ENCODE measurements at regions not wholly inside any gene's neighbourhood (a gene's known extent, or its start where the extent isn't known, plus 50 kb on each side); places are given as distances from the start of the nearest gene placed in this dataset.
A peak's percentile ranks its signal among the peaks of the same experiment; 100 is the strongest.

DNA sequence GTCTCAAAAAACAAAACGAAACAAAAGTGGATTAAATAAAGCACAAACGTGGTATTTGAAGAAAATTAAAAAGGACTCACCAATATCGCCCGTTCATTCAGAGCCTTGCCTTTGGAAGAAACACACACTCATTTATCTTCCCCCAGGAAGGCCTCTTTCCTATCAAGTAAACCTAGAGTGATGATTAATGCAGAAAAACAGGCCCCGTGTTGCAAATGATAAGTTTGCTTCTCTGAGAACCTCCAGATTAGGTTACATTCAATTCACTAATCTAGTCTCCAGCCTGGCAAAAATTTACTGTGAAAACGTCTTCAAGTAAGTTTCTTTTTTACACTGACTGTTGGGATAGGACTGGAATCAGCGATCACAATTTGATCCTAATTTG lies 78.0 kb upstream of the C1GALT1 start:
- ChIA-PET POLR2A (ENCODE audit: partially characterized antibody) (interaction anchor here (1.7 kb wide), 1 partner anchor 78 kb away, joined by 11 read pairs; the partner anchor contains the start of gene C1GALT1), CTCF (ENCODE audit: partially characterized antibody) (interaction anchor here (0.6 to 4.6 kb wide), 26 partner anchors 9 to 481 kb away, joined by 3 to 19 read pairs (median 6); partner anchors contain the start of gene C1GALT1)
- Histone ChIP-seq H3K79me1 (ENCODE audit: low read depth, low read length) (no peaks in the 10 kb centered on the region), H2BK5ac (ENCODE audit: low read depth, low read length) (no peak overlapping the region), H2BK12ac (ENCODE audit: low read depth, low read length) (peak overlapping the region; percentile 10; the same call in 1 of the 2 replicates), H3K23me2 (ENCODE audit: low read depth, low read length) (no peaks in the 10 kb centered on the region; the same call in 1 of the 2 replicates), H4K91ac (replicated peaks; ENCODE audit: insufficient read length, low read length) (no peak overlapping the region), H3K4me2 (ENCODE audit: insufficient read depth in 1 of 2, low read depth in 2 of 2, low read length in 2 of 2) (no peak overlapping the region), H3K27ac (ENCODE audit: low read depth, low read length) (no peak overlapping the region), H3K18ac (ENCODE audit: extremely low read depth, low read length) (peak overlapping the region; percentile 36; the same call in 1 of the 2 replicates), H3K36me3 (ENCODE audit: control insufficient read depth in 2 of 4, insufficient read depth in 4 of 4, low read length in 3 of 4) (no peaks in the 10 kb centered on the region), H3K56ac (replicated peaks; ENCODE audit: insufficient read length, low read depth, low read length) (no peak overlapping the region), H3K79me2 (ENCODE audit: control insufficient read depth in 1 of 2, insufficient read depth in 2 of 2, low read length in 2 of 2) (no peaks in the 10 kb centered on the region), H3K23ac (ENCODE audit: insufficient read length) (no peak overlapping the region), H3K4me3 (ENCODE audit: extremely low read depth in 1 of 4, insufficient read depth in 2 of 4, low read depth in 3 of 4, low read length in 4 of 4) (no peak overlapping the region), H3K9me3 (ENCODE audit: insufficient read depth in 2 of 2, low read depth in 1 of 2, low read length in 1 of 2) (peaks cover 0 to 5% of the 10 kb centered on the region in 2 experiments; a peak in 1 of 4 replicates), H4K8ac (ENCODE audit: extremely low read depth, insufficient read depth, low read length) (no peak overlapping the region), H3K4me1 (replicated peaks in 1 of 4; ENCODE audit: control insufficient read depth in 3 of 4, insufficient read depth in 4 of 4, low read length in 3 of 4) (peaks cover 13 to 20% (median 17%) of the 10 kb centered on the region in 4 experiments; a peak in 6 of 7 replicates), H2BK20ac (ENCODE audit: low read length) (no peak overlapping the region), H2BK120ac (replicated peaks; ENCODE audit: low read depth, low read length) (no peak overlapping the region), H4K20me1 (replicated peaks in 1 of 2; ENCODE audit: control insufficient read depth in 1 of 2, insufficient read depth in 2 of 2, low read length in 2 of 2) (no peaks in the 10 kb centered on the region), H4K5ac (ENCODE audit: insufficient read length, low read depth, low read length) (no peak overlapping the region), H2BK15ac (ENCODE audit: low read length) (0 out of 2 replicates have a peak overlapping the region, but pooled peaks have one; percentile 5), H3K9ac (replicated peaks in 1 of 4; ENCODE audit: extremely low read depth in 1 of 4, low read depth in 3 of 4, low read length in 3 of 4) (no peak overlapping the region), H3K14ac (ENCODE audit: insufficient read length) (no peak overlapping the region), H2AK5ac (ENCODE audit: low read depth, low read length) (no peak overlapping the region), H3K27me3 (replicated peaks in 1 of 4; ENCODE audit: control insufficient read depth in 3 of 4, extremely low read depth in 1 of 4, insufficient read depth in 3 of 4, low read length in 3 of 4) (no peaks in the 10 kb centered on the region), H2AFZ (ENCODE audit: low read length) (no peak overlapping the region), H3K4ac (replicated peaks; ENCODE audit: insufficient read length, low read depth, low read length) (no peak overlapping the region)
- TF ChIP-seq TCF12 (IDR thresholded peaks at IDR 0.05; ENCODE audit: low read depth, low read length) (no peak), CBX5 (IDR thresholded peaks at IDR 0.05; ENCODE audit: low read depth, low read length) (no peak)
- FAIRE-seq (no peak), DNase-seq (ENCODE audit: low read depth in 1 of 2, low spot score in 2 of 2) (no peak)
- WGBS, 2 experiments (ENCODE audit: extremely low coverage in 1 of 2, insufficient coverage in 1 of 2, insufficient read length in 1 of 2, insufficient replicate concordance in 2 of 2, low coverage in 1 of 2, low lambda C conversion rate in 2 of 2, missing lambda C conversion rate in 1 of 2): 70% methylated on average over 7 of the region's 7 CpGs; no CpG with 5 or more reads in 1 of the 2 experiments
